Activated CD4-positive, alpha-beta T cell treated with anti-CD3 and anti-CD28 coated beads, Interleukin-2, amount 50 U/mL, for 24 hours (primary cell): ENCODE measurements at regions not wholly inside any gene's neighbourhood (a gene's known extent, or its start where the extent isn't known, plus 50 kb on each side); places are given as distances from the start of the nearest gene placed in this dataset.
"Not testable (repeated sequence)": the region's sequence is repeated elsewhere in the genome, so short reads cannot be mapped to it uniquely, and the experiment has no call there.

Experiments
- DNase-seq, 2 donors: peaks; one replicate each; pipeline ENCODE4 v3.0.0-alpha.2; 2020; ENCODE audit warnings: low read depth in 1 of 2, low spot score in 1 of 2

DNA sequence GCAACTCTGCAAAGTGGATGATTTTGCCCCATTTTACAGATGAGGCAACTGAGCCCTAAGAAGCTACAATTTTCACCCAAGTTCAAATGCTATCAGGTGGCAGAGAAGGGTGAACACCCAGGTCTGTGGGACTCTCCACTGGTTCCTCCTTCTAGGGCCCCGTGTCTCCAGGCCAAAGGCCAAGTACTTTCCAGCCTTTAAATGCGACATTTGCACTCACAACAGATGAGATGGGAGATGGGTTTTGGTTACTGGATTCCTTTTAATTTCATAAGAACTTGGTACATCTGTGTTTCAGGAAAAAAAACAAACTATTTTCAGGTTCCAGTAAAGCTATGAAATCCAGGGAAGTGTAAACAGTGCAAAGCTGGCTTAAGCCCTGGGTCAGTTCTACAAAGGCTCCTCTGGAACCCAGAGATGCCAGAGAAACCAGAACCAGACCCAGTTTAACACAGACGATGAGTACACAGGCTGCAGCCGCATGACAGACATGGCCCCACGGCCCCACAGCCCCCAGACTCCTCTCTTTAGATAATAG lies 361.7 kb downstream of the ANAPC1 start:
- no peak for DNase-seq

DNA sequence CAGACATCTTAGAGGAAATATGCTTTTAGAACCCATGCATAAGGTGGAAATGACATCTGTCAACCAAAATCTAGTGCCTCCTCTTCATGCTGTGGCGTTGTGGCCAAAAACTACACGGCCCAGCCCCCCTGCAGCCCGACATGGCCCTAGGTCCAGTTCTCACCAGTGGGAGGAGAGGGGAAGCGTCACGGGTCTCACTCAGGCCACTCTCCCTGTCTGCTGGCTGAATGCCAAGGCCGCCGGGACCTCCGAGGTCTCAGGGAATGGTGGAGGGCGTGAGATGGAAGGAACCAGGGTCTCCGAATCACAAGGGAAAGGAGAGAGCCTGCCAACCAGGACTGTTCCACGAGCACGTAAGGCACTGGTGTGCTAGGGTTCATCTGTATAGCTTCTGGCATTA lies 361.0 kb downstream of the ANAPC1 start:
- no peak for DNase-seq

DNA sequence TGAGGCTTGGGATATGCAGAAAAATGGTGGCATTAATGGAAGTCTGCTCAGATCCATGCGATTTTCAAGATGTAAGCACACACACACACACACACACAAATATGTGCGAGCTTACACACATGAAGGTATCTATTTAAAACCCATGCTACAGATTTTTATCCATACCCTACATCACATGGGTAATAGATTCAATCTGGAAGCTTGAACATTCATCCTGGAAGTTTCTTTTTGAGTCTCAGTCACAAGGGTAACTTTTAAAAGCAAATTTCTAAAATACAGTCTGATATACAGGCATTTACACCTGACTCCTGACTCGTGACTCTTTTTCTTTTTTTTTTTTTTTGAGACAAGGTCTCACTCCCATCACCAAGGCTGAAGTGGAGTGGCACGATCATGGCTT lies 359.0 kb downstream of the ANAPC1 start:
- DNase-seq: not testable (repeated sequence)

DNA sequence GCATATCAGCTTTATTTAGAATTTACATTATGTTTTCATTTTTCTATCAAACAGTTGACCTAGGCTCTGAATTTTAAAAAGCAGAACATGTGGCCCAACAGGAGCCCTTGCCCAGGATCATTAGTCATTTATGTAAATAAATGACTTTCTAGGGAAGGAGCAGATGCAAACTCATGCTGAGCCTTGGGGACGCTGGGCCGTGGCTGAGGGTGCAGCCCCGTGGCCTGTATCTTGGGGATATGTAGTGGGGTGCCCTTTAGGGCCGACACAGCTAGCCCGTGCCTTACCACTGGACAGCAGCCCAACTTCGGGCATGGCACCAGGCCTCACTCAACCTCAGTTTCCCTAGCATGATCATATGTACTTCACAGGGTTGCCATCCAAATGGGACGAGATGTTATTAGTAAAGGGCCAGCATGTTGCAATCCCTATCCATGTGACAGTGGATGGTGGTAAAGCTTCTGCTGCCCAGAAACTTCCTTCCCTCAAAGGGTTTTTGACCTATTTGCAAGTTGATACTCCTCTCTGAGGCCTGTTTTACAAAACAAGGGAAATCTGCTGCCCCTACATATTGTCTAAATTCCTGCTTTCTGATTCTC lies 357.9 kb downstream of the ANAPC1 start:
- not testable (repeated sequence) for DNase-seq

DNA sequence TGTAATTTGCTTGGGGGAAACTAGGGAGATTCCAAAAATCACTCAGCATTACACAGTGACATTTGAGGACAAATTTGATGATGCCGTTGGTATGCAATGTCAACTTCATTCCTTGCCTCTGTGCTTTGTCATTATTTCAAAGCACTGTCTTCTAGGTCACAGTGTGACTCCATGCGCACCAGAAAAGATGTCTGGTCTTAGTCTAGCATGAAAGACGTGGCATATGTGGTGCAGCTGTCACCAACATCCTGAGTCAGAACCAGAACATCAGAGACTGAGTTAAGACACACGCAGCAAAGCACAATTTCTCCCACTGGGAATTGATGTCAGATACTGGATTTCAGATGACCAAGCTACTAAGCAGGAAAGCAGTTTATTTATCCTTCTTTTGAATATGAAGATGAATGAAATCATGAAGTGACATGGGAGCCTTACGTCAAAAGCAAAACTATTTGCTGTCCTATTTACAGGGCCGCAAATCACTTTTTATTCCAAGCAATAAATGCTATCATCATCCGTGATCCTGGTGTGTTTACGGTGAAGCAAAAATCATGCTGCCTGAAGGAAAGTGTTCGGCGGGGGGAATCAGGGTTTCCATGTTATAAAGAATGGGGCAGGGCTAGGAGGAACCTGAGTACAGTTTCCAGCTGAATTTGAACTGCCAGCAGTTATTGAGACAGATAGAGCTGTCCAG lies 356.1 kb downstream of the ANAPC1 start:
- DNase-seq: not testable (repeated sequence)

DNA sequence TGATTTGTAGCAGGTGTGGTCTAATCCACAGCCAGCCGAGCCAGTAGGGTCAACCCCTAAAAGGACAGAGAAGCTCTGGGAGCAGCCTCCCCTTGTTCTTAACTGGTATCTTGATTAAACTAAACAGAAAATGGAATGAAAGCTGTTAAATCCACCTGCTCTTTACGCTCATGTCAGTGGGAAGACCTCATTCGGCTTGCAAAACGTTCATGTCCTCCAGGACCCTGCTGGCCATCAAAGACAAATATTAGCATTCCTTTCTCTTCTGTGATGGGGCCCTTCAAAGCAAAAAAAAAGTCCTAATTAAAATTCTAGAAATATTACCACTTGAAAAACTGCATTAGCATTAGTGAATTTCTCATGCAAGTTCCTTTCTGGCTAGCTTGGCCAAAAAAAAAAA lies 355.0 kb downstream of the ANAPC1 start:
- not testable (repeated sequence) for DNase-seq

DNA sequence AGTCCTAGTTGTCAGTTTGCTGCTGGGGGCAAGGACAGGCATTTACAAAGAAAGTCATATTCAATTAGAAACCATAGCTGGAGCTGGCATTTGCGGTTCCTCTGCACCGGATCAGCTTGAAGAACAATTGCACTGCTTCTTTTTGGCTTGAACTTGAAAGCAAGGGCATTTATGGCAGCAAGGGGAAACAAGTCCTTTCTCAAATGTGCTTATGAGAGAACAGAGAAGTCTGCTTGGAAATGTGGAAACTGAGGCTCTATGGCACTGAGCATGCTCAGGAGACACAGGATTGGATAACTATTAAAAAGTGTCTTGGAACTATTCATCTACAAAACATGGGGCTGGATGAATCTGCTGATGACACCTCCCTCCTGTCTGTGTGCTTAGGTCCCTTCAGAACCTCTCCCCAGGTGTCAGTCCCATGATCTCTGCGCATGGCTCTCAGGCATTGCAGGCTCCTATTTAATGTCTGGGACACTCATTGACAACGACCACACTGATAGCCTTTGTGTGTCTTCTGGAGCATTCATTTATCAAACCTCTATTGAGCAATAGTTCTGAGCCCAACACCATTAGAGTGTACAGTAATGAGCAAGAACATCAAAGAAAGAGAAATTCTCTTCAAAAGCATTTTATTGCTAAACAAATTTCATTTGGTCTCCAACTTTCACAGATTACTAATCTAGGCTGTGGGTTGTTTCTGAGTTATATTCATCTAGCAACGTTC lies 353.6 kb downstream of the ANAPC1 start:
- not testable (repeated sequence) for DNase-seq

DNA sequence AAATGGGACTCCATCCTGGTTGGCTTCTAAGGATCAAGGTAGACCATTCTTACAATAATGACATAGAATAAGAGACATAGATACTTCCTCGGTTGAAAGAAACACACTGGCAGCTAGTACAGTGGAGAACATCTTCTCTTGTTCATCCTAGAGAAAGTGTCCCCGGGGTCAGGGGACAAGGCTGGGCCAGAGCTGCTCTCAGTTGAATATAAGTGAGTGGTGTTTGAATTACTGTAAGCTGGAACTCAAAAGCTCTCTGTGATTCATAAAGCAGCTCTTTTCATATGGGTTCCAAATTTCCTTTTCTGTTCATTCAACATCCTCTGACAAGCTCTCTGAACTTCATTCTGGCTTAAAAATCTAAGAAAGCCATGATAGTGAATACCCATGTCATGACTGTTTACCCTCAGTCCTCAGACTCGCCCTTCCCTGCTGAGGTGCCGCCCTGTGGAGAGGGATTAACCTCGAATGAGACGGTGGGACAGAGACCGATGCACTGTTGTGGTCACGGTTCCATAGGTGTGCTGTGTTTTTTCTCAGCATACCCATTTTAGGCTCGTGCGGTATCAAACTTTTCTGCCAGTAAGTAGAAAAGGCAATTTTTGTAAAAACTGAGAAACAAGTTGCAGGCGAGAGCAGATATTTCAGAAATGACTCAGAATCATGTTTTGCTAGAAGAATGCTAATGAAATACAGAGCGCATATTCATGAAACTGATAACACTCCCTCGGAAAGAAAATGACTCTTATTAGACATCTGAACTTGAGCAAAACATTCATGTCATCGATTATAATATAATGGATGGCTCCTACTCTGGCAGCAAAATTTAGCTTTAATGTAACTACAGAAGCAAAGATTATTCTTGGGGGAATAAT lies 351.1 kb downstream of the ANAPC1 start:
- DNase-seq: not testable (repeated sequence)

DNA sequence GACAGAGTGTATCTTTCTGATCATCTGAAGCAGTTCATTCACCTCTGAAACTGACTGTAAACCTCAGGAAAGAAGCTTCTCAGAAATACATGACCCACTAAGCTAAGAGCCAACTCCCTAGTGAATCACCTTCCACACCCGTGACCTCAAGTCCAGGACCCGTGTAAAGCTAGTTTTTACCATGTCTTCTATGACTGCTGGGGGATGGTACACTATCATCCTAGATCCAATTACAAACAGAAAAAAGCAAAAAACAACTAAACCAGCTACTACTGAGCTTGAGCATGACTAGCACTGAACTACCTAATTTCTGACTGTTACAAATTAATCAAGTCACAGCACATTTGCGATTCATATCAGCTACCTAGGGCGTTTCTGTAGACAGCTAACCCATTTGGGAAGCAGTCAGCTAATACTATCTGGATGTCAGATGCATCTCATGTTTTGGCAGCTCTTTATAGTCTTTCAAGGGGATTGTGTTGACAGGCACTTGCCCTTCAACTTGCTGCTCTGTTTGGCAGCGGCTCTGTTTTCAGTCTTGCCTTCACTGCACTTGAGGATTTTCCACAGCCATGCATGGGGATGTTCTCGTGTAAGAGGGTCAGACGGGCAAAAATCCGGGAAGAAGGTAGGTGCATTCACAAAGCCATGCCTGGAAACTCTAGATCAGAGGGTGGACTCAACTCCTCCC lies 350.3 kb downstream of the ANAPC1 start:
- DNase-seq: not testable (repeated sequence)

DNA sequence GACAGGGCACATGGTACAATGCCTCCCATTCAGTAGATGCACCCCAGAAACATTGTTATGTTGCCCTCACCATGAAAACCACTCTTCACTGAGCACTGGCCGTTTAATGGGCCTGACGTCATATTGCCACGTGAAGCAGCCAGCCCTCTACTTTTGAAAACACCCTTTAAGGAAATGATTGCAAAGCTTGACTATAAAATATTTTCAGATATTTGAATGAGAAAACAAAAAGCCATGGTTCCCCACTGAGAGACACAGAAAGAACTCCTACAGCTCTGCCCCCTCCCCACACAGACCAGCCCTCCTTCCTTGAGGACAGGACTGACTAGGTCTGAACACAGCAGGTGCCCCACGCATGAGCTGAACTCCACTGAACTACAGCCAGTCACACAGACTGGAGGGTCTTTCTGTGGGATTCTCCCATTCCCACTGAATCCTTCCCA lies 349.1 kb downstream of the ANAPC1 start:
- DNase-seq: no peak

DNA sequence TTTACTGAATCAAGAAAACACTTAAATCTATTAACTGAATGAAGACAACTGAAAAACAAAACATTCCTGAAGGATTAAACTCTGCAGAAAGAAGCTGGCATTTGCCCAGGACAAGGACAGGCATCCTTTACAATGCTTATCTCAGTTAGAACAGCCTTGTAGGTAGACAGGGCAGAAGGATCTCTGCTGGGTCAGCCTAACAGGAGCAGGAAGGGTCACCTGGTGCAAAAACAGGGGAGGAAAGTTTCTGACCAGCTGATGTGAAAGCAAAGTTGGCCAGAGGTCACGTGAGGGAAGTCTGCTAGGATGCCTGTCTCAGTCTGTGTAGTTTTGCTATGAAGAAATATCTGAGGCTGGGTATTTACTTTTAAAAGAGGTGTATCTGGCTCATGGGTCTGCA lies 348.6 kb downstream of the ANAPC1 start:
- no peak for DNase-seq

DNA sequence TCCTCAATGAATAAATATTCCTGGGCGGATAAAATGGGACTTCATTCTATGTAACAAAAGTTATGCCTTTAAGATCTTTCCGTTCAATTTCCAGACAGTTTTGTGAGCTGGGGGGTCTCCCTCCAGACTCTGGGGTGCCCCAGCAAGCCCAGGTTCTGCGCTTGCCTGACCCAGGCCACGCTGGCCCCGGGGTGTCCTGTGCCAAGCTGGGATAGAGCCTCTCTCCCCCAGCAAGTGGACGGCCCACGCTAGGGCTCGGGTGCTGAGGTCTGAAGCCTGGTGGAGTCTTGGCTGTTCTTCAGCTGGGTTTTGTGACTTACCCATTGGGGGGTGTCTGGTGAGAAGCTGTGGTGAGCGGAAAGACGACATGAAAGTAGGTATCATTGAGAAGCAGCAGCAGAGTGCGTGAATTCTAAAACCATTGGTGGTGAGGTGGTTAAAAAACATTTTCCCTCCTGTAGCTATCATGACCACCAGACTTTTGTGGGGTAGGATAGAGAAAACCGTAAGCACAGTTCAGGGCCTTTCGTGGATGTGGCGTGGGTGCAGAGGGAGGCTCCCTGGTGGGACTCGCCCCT lies 346.8 kb downstream of the ANAPC1 start:
- no peak for DNase-seq

DNA sequence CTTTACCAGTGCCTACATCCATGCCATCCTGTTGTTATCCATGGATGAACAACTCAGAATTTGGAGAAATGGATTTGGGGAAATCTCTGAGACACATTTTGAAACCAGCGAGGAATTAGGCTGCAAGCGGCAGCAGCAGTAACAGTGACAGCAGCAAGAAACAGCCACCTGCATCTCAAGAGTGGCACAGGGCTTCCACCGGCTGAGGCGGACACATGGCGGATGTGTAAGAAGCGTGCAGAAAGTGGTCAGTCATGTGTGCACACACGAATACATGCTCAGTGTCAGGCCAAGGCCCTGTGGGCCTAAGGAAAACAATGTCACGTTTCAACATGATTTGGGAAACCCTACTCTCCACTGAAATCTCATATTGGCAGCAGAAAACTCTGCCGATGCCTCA lies 344.0 kb downstream of the ANAPC1 start:
- DNase-seq: not testable (repeated sequence)

DNA sequence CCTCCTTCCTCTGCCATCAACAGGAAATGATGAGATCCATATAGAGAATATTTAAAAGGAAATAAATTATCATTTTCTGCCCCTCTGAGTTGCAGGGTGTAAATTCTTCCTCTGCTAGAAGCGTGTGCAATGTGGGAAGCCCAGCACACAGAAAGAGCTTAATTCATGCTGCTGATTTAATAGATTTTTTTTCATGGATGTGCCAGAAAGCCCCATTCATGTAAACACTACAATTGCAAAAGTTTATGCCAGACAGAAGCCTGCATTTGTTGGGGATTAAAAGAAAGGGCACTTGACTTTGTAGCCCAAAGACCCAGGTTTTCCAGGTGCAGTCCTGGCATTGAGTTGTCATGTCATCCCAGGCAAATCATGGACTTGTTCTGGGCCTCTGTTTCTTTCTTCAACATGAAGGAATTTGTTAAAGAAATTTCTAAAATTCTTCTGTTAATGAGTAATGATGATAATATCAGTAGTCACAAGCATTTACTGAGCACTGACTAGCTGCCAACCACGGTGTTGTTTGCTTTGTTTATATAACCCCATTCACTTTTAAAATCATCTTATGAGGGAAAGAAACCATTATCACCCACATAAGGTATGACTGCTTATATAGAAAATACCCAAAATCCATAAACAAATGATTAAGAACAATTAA lies 341.7 kb downstream of the ANAPC1 start:
- DNase-seq: not testable (repeated sequence)

DNA sequence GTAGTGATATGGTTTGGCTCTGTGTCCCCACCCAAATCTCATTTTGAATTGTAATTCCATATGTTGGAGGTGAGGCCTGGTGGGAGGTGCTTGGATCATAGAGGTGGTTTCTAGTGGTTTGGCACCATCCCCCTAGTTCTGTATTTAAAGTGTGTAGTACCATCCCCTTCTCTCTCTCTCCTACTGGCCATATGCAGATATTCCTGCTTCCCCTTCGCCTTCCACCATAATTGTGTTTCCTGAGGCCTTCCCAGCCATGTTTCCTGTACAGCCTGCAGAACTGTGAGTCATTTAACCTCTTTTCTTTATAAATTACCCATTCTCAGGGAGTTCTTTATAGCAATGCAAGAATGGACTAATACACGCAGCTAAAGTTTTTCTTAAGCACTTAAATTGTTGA lies 340.0 kb downstream of the ANAPC1 start:
- DNase-seq: not testable (repeated sequence)

DNA sequence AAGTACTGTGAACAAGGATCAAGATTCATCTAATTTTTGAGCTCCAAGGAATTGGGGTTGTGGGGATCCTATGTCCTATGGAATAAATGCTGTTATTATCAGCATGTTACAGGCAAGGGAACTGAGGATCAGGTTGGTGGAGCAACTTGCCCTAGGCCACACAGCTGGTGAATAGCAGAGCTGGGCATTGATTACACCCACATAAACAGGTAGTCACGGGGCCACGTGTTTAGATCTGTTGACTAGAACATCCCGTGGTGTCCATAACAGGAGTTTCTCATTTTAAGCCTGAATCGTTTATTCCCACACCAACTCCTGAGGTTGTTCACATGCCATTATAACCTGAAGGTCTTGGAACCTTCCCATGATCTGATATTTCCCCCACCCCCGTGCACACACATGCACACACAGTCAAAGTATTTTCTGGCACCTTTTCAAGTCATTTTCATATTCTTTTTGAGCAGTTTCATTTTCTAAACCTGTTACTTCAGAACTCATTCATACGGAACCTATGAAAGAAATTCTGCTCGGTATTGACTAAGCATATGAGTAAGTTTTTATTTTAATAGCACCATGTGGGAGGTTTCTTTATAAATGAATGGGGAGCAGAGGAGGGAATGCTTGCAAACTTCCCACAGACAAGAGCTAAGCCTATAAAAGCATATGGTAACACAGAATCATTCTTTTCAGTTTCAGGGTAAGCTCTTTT lies 338.1 kb downstream of the ANAPC1 start:
- not testable (repeated sequence) for DNase-seq

DNA sequence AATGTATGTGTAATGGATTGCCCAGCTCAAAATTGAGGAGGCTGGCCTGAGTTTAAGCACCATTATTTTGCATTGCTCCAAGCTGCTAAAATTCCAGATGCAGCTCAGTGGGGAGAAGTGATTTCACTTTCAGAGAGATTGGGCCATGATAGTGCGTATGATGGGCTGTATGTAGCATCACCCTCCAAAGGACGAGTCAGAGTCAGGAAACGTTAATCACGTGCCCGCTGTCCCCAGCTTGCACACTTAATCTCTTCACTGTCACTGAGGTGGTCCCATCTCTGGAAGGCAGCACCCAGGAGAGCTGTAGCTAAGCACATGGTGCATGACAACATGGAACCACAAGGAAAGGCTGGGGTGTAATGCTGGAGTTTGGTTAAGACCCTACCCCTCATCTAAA lies 337.4 kb downstream of the ANAPC1 start:
- DNase-seq: not testable (repeated sequence)

DNA sequence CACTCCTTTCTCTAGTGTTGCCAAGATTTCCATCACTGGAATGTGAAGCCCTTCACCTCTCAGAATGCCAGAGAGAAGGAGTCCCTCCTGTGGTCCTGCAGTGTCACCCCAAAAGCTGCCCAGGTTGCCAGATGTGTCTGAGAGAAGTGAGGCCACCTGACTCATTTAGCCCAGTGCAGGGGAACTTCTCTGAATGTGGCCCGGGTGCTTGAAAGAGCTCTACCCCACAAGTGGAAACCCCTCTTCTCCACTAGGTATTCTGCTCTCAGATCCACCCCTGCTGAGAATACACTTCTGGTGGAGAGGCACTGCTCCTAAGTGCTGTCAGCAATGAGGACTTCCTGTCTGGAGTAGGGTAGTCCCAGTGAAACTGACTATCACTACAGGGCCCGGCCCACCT lies 334.8 kb downstream of the ANAPC1 start:
- not testable (repeated sequence) for DNase-seq

DNA sequence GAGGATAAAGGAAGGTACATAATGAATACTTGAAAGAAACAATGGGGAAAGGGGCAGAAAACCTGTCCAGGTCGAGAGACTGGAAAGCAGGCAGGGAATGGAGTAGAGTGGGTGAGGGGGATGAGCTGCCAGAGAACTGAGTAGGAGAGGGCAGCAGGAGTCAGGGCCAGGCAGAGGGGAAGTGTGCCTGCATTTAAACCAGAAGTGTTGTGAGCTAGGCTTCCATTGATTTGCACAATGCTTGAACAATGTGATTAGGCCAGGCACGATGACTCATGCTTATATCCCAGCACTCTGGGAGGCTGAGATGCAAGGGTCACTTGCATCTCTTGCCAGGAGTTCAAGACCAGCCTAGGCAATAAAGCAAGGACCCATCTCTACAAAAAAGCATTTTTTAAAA lies 332.6 kb downstream of the ANAPC1 start:
- not testable (repeated sequence) for DNase-seq
